ENCODE measurements at regions not wholly inside any gene's neighbourhood (a gene's known extent, or its start where the extent isn't known, plus 50 kb on each side); places are given as distances from the start of the nearest gene placed in this dataset.
"Not testable (repeated sequence)": the region's sequence is repeated elsewhere in the genome, so short reads cannot be mapped to it uniquely, and the experiment has no call there.

DNA sequence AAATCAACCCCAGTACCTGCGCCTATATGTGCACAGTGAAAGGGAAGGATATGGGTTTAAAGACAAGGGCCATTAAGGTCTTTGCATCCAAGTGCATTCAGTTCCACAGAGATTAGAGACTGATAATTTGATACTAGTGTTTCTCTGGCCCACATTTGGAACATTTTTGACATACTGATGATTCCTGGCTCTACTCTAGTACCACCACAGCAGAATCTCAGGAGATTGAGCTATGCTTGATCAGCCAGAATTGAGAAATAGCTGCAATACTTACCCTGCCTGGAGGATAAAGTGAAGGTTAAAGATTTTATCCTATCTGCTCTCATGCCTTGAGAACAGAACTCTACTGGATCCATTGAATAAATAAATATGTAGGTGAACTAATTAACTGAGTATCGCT, 1267.8 kb downstream of the SUCLG1 start:
- H3K36me3 ChIP-seq (ENCODE audit: insufficient read depth, low read length), result no peaks in the 10 kb centered on the region
- Mint-ChIP-seq H3K36me3 (ENCODE audit: low read depth) (no peaks in the 10 kb centered on the region), H3K4me1 (ENCODE audit: low read depth) (no peaks in the 10 kb centered on the region), H3K27ac (no peak overlapping the region), H3K27me3 (no peaks in the 10 kb centered on the region), H3K4me3 (no peak overlapping the region), H3K9me3 (no peaks in the 10 kb centered on the region)
- POLR2A ChIA-PET, result no interaction called here
- CTCF ChIA-PET, result no interaction called here
- no peak overlapping the region for H3K4me3 ChIP-seq (ENCODE audit: low read length)
- intact Hi-C loops (cut with DNase I, micrococcal nuclease), result no loop called here
- H3K4me1 ChIP-seq (ENCODE audit: insufficient read depth, low read length), result no peaks in the 10 kb centered on the region
- TF ChIP-seq, protein P1, sequence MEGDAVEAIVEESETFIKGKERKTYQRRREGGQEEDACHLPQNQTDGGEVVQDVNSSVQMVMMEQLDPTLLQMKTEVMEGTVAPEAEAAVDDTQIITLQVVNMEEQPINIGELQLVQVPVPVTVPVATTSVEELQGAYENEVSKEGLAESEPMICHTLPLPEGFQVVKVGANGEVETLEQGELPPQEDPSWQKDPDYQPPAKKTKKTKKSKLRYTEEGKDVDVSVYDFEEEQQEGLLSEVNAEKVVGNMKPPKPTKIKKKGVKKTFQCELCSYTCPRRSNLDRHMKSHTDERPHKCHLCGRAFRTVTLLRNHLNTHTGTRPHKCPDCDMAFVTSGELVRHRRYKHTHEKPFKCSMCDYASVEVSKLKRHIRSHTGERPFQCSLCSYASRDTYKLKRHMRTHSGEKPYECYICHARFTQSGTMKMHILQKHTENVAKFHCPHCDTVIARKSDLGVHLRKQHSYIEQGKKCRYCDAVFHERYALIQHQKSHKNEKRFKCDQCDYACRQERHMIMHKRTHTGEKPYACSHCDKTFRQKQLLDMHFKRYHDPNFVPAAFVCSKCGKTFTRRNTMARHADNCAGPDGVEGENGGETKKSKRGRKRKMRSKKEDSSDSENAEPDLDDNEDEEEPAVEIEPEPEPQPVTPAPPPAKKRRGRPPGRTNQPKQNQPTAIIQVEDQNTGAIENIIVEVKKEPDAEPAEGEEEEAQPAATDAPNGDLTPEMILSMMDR (IDR thresholded peaks at IDR 0.05), result no peak
- H3K9me3 ChIP-seq (ENCODE audit: control insufficient read depth in 1 of 2, insufficient read depth in 1 of 2, low read length in 2 of 2), result no peaks in the 10 kb centered on the region
- ATAC-seq (ENCODE audit: poor library complexity) (no peak), DNase-seq (no peak)
- H3K27ac ChIP-seq (ENCODE audit: low read depth in 1 of 2, low read length in 2 of 2), result no peak overlapping the region
- H3K27me3 ChIP-seq (ENCODE audit: control insufficient read depth in 1 of 2, insufficient read depth in 2 of 2, low read length in 2 of 2), result no peaks in the 10 kb centered on the region

DNA sequence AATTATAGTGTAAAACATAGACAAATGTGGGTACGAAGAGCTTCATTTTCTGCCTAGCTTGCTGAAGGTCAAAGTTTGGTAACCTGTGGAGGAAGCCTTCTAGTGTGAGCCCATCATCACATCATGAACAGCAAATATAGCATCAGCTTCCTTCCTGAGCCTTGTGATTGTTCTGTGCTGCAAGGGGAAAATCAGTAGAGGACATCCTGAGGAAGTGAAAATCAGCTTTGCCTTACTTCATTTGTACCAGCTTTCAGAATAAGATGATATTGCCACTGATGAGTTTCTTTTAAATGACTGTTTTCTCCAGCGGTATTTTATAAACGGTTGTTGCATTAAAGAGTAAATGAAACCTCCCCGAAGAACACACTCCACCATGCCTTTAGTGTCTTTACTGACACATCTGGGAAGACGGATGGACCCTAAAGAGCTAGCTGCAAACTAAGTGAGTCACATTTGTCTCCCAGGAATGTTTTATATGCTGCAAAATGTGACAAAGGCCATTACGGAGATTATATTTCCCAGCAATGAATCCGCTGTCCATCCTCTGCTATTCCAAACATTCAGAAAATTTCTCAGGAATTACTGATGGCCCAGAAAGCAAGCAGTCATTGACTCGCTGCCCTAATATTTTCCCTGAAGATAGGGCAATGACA, 1272.8 kb downstream of the SUCLG1 start:
- Mint-ChIP-seq H3K9me3 (no peaks in the 10 kb centered on the region), H3K4me1 (ENCODE audit: low read depth) (no peaks in the 10 kb centered on the region), H3K4me3 (no peak overlapping the region), H3K36me3 (ENCODE audit: low read depth) (no peaks in the 10 kb centered on the region), H3K27ac (no peak overlapping the region), H3K27me3 (no peaks in the 10 kb centered on the region)
- Histone ChIP-seq H3K9me3 (ENCODE audit: control insufficient read depth in 1 of 2, insufficient read depth in 1 of 2, low read length in 2 of 2) (peaks cover 0 to 7% of the 10 kb centered on the region in 2 experiments), H3K4me3 (ENCODE audit: low read length) (no peak overlapping the region), H3K4me1 (ENCODE audit: insufficient read depth, low read length) (no peaks in the 10 kb centered on the region), H3K27me3 (ENCODE audit: control insufficient read depth in 1 of 2, insufficient read depth in 2 of 2, low read length in 2 of 2) (no peaks in the 10 kb centered on the region), H3K27ac (ENCODE audit: low read depth in 1 of 2, low read length in 2 of 2) (no peak overlapping the region), H3K36me3 (ENCODE audit: insufficient read depth, low read length) (no peaks in the 10 kb centered on the region)
- DNase-seq (no peak), ATAC-seq (ENCODE audit: poor library complexity) (no peak)
- intact Hi-C loops (cut with DNase I, micrococcal nuclease), result no loop called here
- ChIA-PET CTCF (no interaction called here), POLR2A (no interaction called here)
- TF ChIP-seq, protein P1 (IDR thresholded peaks at IDR 0.05), result no peak

DNA sequence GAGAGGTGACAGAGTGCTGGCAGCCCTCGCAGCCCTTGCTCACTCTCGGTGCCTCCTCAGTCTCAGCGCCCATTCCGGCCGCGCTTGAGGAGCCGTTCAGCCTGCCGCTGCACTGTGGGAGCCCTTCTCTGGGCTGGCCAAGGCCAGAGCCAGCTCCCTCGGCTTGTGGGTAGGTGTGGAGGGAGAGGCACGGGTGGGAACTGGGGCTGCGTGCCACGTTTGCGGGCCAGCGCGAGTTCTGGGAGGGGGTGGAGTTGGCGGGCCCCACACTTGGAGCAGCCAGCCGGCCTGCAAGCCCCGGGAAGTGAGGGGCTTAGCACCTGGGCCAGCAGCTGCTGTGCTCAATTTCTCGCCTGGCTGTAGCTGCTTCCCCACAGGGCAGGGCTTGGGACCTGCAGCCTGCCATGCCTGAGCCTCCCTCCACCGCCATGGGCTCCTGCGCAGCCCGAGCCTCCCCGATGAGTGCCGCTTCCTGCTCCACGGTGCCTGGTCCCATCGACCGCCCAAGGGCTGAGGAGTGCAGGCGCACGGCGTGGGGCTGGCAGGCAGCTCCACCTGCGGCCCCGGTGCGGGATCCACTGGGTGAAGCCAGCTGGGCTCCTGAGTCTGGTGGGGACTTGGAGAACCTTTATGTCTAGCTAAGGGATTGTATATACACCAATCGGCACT, 1278.1 kb downstream of the SUCLG1 start:
- H3K9me3 Mint-ChIP-seq; H3K27me3 ChIP-seq (ENCODE audit: control insufficient read depth in 1 of 2, insufficient read depth in 2 of 2, low read length in 2 of 2); H3K27ac ChIP-seq (ENCODE audit: low read depth in 1 of 2, low read length in 2 of 2); CTCF ChIA-PET; ATAC-seq (ENCODE audit: poor library complexity); H3K36me3 Mint-ChIP-seq (ENCODE audit: low read depth); H3K4me3 ChIP-seq (ENCODE audit: low read length); H3K36me3 ChIP-seq (ENCODE audit: insufficient read depth, low read length); H3K4me1 Mint-ChIP-seq (ENCODE audit: low read depth); H3K4me1 ChIP-seq (ENCODE audit: insufficient read depth, low read length); H3K27ac Mint-ChIP-seq; POLR2A ChIA-PET; intact Hi-C loops (cut with DNase I, micrococcal nuclease); H3K4me3 Mint-ChIP-seq; H3K27me3 Mint-ChIP-seq: not testable (repeated sequence)
- H3K9me3 ChIP-seq (ENCODE audit: control insufficient read depth in 1 of 2, insufficient read depth in 1 of 2, low read length in 2 of 2), result peaks cover 0 to 18% of the 10 kb centered on the region in 2 experiments
- peak in 1 of 14 experiments; percentile 8 for DNase-seq

DNA sequence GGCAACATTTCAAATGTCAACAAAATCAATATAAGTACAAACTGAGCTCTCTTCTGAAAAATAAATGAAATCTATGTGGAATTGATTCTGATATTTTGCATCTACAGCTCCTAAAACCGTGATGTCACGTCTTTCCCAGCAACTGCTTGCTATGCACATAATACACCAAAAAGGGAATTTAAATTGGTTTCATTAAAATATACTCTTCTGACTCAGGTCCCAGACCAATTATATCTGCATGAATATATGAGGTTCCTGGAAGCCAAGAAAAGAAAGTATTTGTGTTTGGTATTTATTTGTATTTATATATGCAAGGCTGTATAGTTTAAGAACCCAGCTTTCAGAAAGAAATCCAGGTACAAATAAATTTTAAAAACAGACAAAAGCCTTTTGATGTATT, 1282.5 kb downstream of the SUCLG1 start:
- Histone ChIP-seq H3K4me3 (ENCODE audit: low read length) (no peak overlapping the region), H3K27ac (ENCODE audit: low read depth in 1 of 2, low read length in 2 of 2) (no peak overlapping the region), H3K36me3 (ENCODE audit: insufficient read depth, low read length) (no peaks in the 10 kb centered on the region), H3K9me3 (ENCODE audit: control insufficient read depth in 1 of 2, insufficient read depth in 1 of 2, low read length in 2 of 2) (peaks cover 0 to 13% of the 10 kb centered on the region in 2 experiments), H3K4me1 (ENCODE audit: insufficient read depth, low read length) (no peaks in the 10 kb centered on the region), H3K27me3 (ENCODE audit: control insufficient read depth in 1 of 2, insufficient read depth in 2 of 2, low read length in 2 of 2) (no peaks in the 10 kb centered on the region)
- ATAC-seq (ENCODE audit: poor library complexity) (no peak), DNase-seq (no peak)
- CTCF ChIA-PET, result no interaction called here
- TF ChIP-seq, protein P1 (IDR thresholded peaks at IDR 0.05), result no peak
- no peaks in the 10 kb centered on the region for H3K9me3 Mint-ChIP-seq
- no peaks in the 10 kb centered on the region for H3K4me1 Mint-ChIP-seq (ENCODE audit: low read depth)
- H3K36me3 Mint-ChIP-seq (ENCODE audit: low read depth), result no peaks in the 10 kb centered on the region
- intact Hi-C loops (cut with DNase I, micrococcal nuclease), result no loop called here
- no peak overlapping the region for H3K4me3 Mint-ChIP-seq
- H3K27ac Mint-ChIP-seq, result no peak overlapping the region
- POLR2A ChIA-PET, result no interaction called here
- H3K27me3 Mint-ChIP-seq, result no peaks in the 10 kb centered on the region
